ENCODE measurements at regions not wholly inside any gene's neighbourhood (a gene's known extent, or its start where the extent isn't known, plus 50 kb on each side); places are given as distances from the start of the nearest gene placed in this dataset.

GRCh38 chr10:64477791-64478190 is 956.6 kb downstream of the REEP3 start:
- TF ChIP-seq CTCF (tag by site-specific recombination; IDR thresholded peaks at IDR 0.05) (no peak), BCL11B (tag by site-specific recombination; IDR thresholded peaks at IDR 0.05; ENCODE audit: low read depth) (no peak), ZNF488 (tag by site-specific recombination; IDR thresholded peaks at IDR 0.05) (no peak), ZNF354C (tag by site-specific recombination; IDR thresholded peaks at IDR 0.05; ENCODE audit: borderline replicate concordance, low read depth) (no peak), ZNF155 (tag by site-specific recombination; IDR thresholded peaks at IDR 0.05) (no peak), ZFP41 (tag by site-specific recombination; IDR thresholded peaks at IDR 0.05; ENCODE audit: borderline replicate concordance) (no peak), ZSCAN5A (tag by site-specific recombination; IDR thresholded peaks at IDR 0.05) (no peak), ZNF501 (tag by site-specific recombination; IDR thresholded peaks at IDR 0.05) (no peak), YY1 (tag by site-specific recombination; IDR thresholded peaks at IDR 0.05) (no peak), RBAK (tag by site-specific recombination; IDR thresholded peaks at IDR 0.05) (no peak)
- TF ChIP-seq, protein P1, sequence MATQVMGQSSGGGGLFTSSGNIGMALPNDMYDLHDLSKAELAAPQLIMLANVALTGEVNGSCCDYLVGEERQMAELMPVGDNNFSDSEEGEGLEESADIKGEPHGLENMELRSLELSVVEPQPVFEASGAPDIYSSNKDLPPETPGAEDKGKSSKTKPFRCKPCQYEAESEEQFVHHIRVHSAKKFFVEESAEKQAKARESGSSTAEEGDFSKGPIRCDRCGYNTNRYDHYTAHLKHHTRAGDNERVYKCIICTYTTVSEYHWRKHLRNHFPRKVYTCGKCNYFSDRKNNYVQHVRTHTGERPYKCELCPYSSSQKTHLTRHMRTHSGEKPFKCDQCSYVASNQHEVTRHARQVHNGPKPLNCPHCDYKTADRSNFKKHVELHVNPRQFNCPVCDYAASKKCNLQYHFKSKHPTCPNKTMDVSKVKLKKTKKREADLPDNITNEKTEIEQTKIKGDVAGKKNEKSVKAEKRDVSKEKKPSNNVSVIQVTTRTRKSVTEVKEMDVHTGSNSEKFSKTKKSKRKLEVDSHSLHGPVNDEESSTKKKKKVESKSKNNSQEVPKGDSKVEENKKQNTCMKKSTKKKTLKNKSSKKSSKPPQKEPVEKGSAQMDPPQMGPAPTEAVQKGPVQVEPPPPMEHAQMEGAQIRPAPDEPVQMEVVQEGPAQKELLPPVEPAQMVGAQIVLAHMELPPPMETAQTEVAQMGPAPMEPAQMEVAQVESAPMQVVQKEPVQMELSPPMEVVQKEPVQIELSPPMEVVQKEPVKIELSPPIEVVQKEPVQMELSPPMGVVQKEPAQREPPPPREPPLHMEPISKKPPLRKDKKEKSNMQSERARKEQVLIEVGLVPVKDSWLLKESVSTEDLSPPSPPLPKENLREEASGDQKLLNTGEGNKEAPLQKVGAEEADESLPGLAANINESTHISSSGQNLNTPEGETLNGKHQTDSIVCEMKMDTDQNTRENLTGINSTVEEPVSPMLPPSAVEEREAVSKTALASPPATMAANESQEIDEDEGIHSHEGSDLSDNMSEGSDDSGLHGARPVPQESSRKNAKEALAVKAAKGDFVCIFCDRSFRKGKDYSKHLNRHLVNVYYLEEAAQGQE (tag by site-specific recombination; IDR thresholded peaks at IDR 0.05): no peak
- TF ChIP-seq, protein P2, sequence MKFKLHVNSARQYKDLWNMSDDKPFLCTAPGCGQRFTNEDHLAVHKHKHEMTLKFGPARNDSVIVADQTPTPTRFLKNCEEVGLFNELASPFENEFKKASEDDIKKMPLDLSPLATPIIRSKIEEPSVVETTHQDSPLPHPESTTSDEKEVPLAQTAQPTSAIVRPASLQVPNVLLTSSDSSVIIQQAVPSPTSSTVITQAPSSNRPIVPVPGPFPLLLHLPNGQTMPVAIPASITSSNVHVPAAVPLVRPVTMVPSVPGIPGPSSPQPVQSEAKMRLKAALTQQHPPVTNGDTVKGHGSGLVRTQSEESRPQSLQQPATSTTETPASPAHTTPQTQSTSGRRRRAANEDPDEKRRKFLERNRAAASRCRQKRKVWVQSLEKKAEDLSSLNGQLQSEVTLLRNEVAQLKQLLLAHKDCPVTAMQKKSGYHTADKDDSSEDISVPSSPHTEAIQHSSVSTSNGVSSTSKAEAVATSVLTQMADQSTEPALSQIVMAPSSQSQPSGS (tag by site-specific recombination; IDR thresholded peaks at IDR 0.05; ENCODE audit: low read depth): no peak
- TF ChIP-seq, protein P3, sequence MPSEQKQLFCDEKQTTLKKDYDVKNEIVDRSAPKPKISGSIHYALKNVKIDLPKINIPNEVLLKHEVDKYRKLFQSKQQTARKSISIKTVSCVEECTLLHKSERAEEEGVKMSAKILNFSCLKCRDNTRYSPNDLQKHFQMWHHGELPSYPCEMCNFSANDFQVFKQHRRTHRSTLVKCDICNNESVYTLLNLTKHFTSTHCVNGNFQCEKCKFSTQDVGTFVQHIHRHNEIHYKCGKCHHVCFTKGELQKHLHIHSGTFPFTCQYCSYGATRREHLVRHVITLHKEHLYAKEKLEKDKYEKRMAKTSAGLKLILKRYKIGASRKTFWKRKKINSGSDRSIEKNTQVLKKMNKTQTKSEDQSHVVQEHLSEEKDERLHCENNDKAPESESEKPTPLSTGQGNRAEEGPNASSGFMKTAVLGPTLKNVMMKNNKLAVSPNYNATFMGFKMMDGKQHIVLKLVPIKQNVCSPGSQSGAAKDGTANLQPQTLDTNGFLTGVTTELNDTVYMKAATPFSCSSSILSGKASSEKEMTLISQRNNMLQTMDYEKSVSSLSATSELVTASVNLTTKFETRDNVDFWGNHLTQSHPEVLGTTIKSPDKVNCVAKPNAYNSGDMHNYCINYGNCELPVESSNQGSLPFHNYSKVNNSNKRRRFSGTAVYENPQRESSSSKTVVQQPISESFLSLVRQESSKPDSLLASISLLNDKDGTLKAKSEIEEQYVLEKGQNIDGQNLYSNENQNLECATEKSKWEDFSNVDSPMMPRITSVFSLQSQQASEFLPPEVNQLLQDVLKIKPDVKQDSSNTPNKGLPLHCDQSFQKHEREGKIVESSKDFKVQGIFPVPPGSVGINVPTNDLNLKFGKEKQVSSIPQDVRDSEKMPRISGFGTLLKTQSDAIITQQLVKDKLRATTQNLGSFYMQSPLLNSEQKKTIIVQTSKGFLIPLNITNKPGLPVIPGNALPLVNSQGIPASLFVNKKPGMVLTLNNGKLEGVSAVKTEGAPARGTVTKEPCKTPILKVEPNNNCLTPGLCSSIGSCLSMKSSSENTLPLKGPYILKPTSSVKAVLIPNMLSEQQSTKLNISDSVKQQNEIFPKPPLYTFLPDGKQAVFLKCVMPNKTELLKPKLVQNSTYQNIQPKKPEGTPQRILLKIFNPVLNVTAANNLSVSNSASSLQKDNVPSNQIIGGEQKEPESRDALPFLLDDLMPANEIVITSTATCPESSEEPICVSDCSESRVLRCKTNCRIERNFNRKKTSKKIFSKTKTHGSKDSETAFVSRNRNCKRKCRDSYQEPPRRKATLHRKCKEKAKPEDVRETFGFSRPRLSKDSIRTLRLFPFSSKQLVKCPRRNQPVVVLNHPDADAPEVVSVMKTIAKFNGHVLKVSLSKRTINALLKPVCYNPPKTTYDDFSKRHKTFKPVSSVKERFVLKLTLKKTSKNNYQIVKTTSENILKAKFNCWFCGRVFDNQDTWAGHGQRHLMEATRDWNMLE (tag by site-specific recombination; conservative IDR thresholded peaks at IDR 0.05; ENCODE audit: low read depth): no peak
